PC-3 (cell line): ENCODE measurements at regions not wholly inside any gene's neighbourhood (a gene's known extent, or its start where the extent isn't known, plus 50 kb on each side); places are given as distances from the start of the nearest gene placed in this dataset.
A peak's percentile ranks its signal among the peaks of the same experiment; 100 is the strongest.

ENCODE experiments used
- ATAC-seq: fragments of 200-7000 bp; cut with Tn5 transposase; 2 replicates; pipeline ENCODE4 v1.9.1; 2020; ENCODE audit warnings: mild to moderate bottlenecking, moderate library complexity
- BruUV-seq: library from RNA; stranded (reverse); fragments of 400-500 nt; replicated peaks from 2 replicates; lab custom pipeline; 2021; lab: Mats Ljungman, UMichigan
- CTCF ChIA-PET: fragments of 300-600 bp; sonication (Branson Sonifier 250); formaldehyde crosslinking; loops from one replicate; lab custom pipeline; 2022; ENCODE audit warnings: antibody characterized with exemption; lab: Charles Lee
- POLR2A ChIA-PET: fragments of 300-600 bp; sonication (Branson Sonifier 250); formaldehyde crosslinking; loops from one replicate; lab custom pipeline; 2022; ENCODE audit warnings: antibody characterized with exemption; ENCODE audit not compliant: unreplicated experiment; lab: Charles Lee
- DNase-seq: peaks from one replicate; pipeline ENCODE4 v3.0.0-alpha.2; 2015
- H2AFZ ChIP-seq: fragments of 300-600 bp; sonication (generic); 2 replicates; pipeline ENCODE4 v1.6.0; 2016; ENCODE audit warnings: antibody characterized with exemption, low read length
- H3F3A ChIP-seq: fragments of 300-600 bp; sonication (generic); one replicate; pipeline ENCODE4 v1.6.0; 2017; ENCODE audit warnings: antibody characterized with exemption, low read length, control low read depth, mild to moderate bottlenecking; ENCODE audit not compliant: unreplicated experiment
- H3K27ac ChIP-seq: fragments of 300-600 bp; sonication (generic); 2 replicates; pipeline ENCODE4 v1.5.1; 2016; ENCODE audit warnings: mild to moderate bottlenecking, low read length
- H3K27me3 ChIP-seq: fragments of 300-600 bp; sonication (generic); 2 replicates; pipeline ENCODE4 v1.6.1; 2016; ENCODE audit warnings: low read length, mixed read lengths
- H3K36me3 ChIP-seq: fragments of 300-600 bp; sonication (generic); 2 replicates; pipeline ENCODE4 v1.6.1; 2016; ENCODE audit warnings: low read depth, mixed run types, low read length, mixed read lengths
- H3K4me1 ChIP-seq: fragments of 300-600 bp; sonication (generic); 2 replicates; pipeline ENCODE4 v1.5.1; 2016; ENCODE audit warnings: low read length; ENCODE audit not compliant: insufficient read depth
- H3K4me2 ChIP-seq: fragments of 300-600 bp; sonication (generic); 2 replicates; pipeline ENCODE4 v1.6.0; 2016; ENCODE audit warnings: low read length
- H3K4me3 ChIP-seq: fragments of 300-600 bp; sonication (generic); 2 replicates; pipeline ENCODE4 v1.5.1; 2016; ENCODE audit warnings: mild to moderate bottlenecking, low read length, mixed read lengths
- H3K79me2 ChIP-seq: fragments of 300-600 bp; sonication (generic); 2 replicates; pipeline ENCODE4 v1.6.1; 2017; ENCODE audit warnings: low read length, mixed read lengths
- H3K9ac ChIP-seq: fragments of 300-600 bp; sonication (generic); 2 replicates; pipeline ENCODE4 v1.6.0; 2016; ENCODE audit warnings: mild to moderate bottlenecking, low read length
- H3K9me2 ChIP-seq: fragments of 300-600 bp; sonication (generic); replicated peaks from 2 replicates; pipeline ENCODE4 v1.6.1; 2016; ENCODE audit warnings: mixed run types, low read length, mixed read lengths
- H3K9me3 ChIP-seq: fragments of 300-600 bp; sonication (generic); 2 replicates; pipeline ENCODE4 v1.6.1; 2016; ENCODE audit warnings: low read length, mixed read lengths
- H4K20me1 ChIP-seq: fragments of 300-600 bp; sonication (generic); 2 replicates; pipeline ENCODE4 v1.6.1; 2016; ENCODE audit warnings: low read length, mixed read lengths
- CTCF ChIP-seq: fragments of 300-600 bp; sonication (generic); conservative IDR thresholded peaks from 2 replicates; pipeline ENCODE4 v1.5.1; 2017; ENCODE audit warnings: antibody characterized with exemption, low read depth, mild to moderate bottlenecking, low read length
- EZH2 ChIP-seq: fragments of 300-600 bp; sonication (generic); IDR thresholded peaks from one replicate; pipeline ENCODE4 v1.6.1; 2017; ENCODE audit warnings: antibody characterized with exemption, mild to moderate bottlenecking, low read length; ENCODE audit not compliant: unreplicated experiment
- EZH2phosphoT487 ChIP-seq: fragments of 300-600 bp; sonication (generic); IDR thresholded peaks from 2 replicates; pipeline ENCODE4 v1.6.1; 2018; ENCODE audit warnings: mild to moderate bottlenecking, antibody characterized with exemption, low read length, borderline replicate concordance
- intact Hi-C: fragments of 100-400 bp; cut with micrococcal nuclease; formaldehyde crosslinking; loops from 2 replicates; pipeline ENCODE4 v1.9.0; 2023

GRCh38 chr6:12569646-12570045 lies 146.9 kb upstream of the PHACTR1 start:
- CTCF ChIA-PET = no interaction called here
- Histone ChIP-seq H4K20me1 (no peaks in the 10 kb centered on the region), H3K79me2 (no peaks in the 10 kb centered on the region), H3K9me3 (no peaks in the 10 kb centered on the region), H3K9ac (no peak overlapping the region), H3K27ac (no peak overlapping the region), H2AFZ (no peak overlapping the region), H3K4me3 (no peak overlapping the region), H3K27me3 (no peaks in the 10 kb centered on the region), H3K4me1 (peaks cover 23% of the 10 kb centered on the region), H3K36me3 (no peaks in the 10 kb centered on the region), H3K9me2 (no peaks in the 10 kb centered on the region), H3F3A (no peaks in the 10 kb centered on the region), H3K4me2 (no peak overlapping the region)
- DNase-seq (no peak), ATAC-seq (no peak)
- TF ChIP-seq EZH2 (no peak), CTCF (no peak), EZH2phosphoT487 (no peak)
- POLR2A ChIA-PET = no interaction called here
- BruUV-seq = no TSS peak
- intact Hi-C loops = loop anchor here (10.0 kb wide), 1 partner anchor 85 kb away; no protein-coding TSS in a partner anchor

- Histone ChIP-seq H4K20me1 (no peaks in the 10 kb centered on the region), H3K9me3 (no peaks in the 10 kb centered on the region), H2AFZ (no peak overlapping the region), H3K79me2 (no peaks in the 10 kb centered on the region), H3K27me3 (no peaks in the 10 kb centered on the region), H3K9me2 (no peaks in the 10 kb centered on the region; the same call in 1 of the 2 replicates), H3K4me3 (no peak overlapping the region), H3F3A (no peaks in the 10 kb centered on the region), H3K4me1 (peaks cover 23% of the 10 kb centered on the region), H3K36me3 (no peaks in the 10 kb centered on the region), H3K27ac (no peak overlapping the region), H3K9ac (no peak overlapping the region), H3K4me2 (no peak overlapping the region)
- TF ChIP-seq EZH2 (no peak), CTCF (no peak), EZH2phosphoT487 (no peak)
- ATAC-seq (peak; percentile 52; the same call in 1 of the 2 replicates), DNase-seq (peak; percentile 33)
- ChIA-PET CTCF (no interaction called here), POLR2A (interaction anchor here (0.5 to 0.6 kb wide), 2 partner anchors 141 to 556 kb away, joined by 3 read pairs; no protein-coding TSS in a partner anchor)
- BruUV-seq = no TSS peak
- intact Hi-C loops = loop anchor here (10.0 kb wide), 1 partner anchor 86 kb away; no protein-coding TSS in a partner anchor
Observed at GRCh38 chr6:12570461-12571030, 146.0 kb upstream of the PHACTR1 start.
